ENCODE measurements at regions not wholly inside any gene's neighbourhood (a gene's known extent, or its start where the extent isn't known, plus 50 kb on each side); places are given as distances from the start of the nearest gene placed in this dataset.

- Histone ChIP-seq H3K4me1 (no peaks in the 10 kb centered on the region), H3K9me3 (no peaks in the 10 kb centered on the region), H3K36me3 (replicated peaks in 1 of 2; ENCODE audit: insufficient read depth in 1 of 2, low read depth in 2 of 2) (no peaks in the 10 kb centered on the region), H3K27me3 (no peaks in the 10 kb centered on the region), H3K27ac (no peak overlapping the region), H3K4me3 (no peak overlapping the region)
- TF ChIP-seq POLR2A (IDR thresholded peaks at IDR 0.05) (no peak), CTCF (IDR thresholded peaks at IDR 0.05) (no peak)
- no peak for ATAC-seq
- intact Hi-C loops (cut with DNase I) = no loop called here
- DNase-seq = no peak
These were observed 335.7 kb upstream of the RPS23 start for GRCh38 chr5:82613891-82614290.

- Histone ChIP-seq H3K27ac (no peak overlapping the region), H3K4me1 (no peaks in the 10 kb centered on the region), H3K27me3 (no peaks in the 10 kb centered on the region), H3K36me3 (replicated peaks in 1 of 2; ENCODE audit: insufficient read depth in 1 of 2, low read depth in 2 of 2) (no peaks in the 10 kb centered on the region), H3K9me3 (no peaks in the 10 kb centered on the region), H3K4me3 (no peak overlapping the region)
- intact Hi-C loops (cut with DNase I) = no loop called here
- WGBS, 2 donors = 61 to 72% methylated on average over 3 of the region's 3 CpGs
- DNase-seq (no peak), ATAC-seq (no peak)
- no peak for TF ChIP-seq POLR2A (IDR thresholded peaks at IDR 0.05)
- no peak for TF ChIP-seq CTCF (IDR thresholded peaks at IDR 0.05)
These were observed 332.5 kb upstream of the RPS23 start for GRCh38 chr5:82610686-82611085.

GRCh38 chr5:82605441-82605973 lies 327.4 kb upstream of the RPS23 start:
- Histone ChIP-seq H3K9me3 (no peaks in the 10 kb centered on the region), H3K27ac (no peak overlapping the region), H3K4me1 (no peaks in the 10 kb centered on the region), H3K4me3 (no peak overlapping the region), H3K27me3 (no peaks in the 10 kb centered on the region), H3K36me3 (replicated peaks in 1 of 2; ENCODE audit: insufficient read depth in 1 of 2, low read depth in 2 of 2) (no peaks in the 10 kb centered on the region)
- DNase-seq = no peak
- TF ChIP-seq POLR2A (IDR thresholded peaks at IDR 0.05) = no peak
- no peak for TF ChIP-seq CTCF (IDR thresholded peaks at IDR 0.05)
- intact Hi-C loops (cut with DNase I) = no loop called here
- no peak for ATAC-seq
- 83 to 100% methylated on average over 1 to 2 of the region's 2 CpGs for WGBS, 2 donors

GRCh38 chr5:82603033-82603987 lies 325.2 kb upstream of the RPS23 start:
- no peaks in the 10 kb centered on the region for H3K9me3 ChIP-seq
- H3K4me3 ChIP-seq = no peak overlapping the region
- WGBS, 2 donors = 70 to 71% methylated on average over 8 of the region's 8 CpGs
- no peak for TF ChIP-seq CTCF (IDR thresholded peaks at IDR 0.05)
- no peak for TF ChIP-seq POLR2A (IDR thresholded peaks at IDR 0.05)
- no peak overlapping the region for H3K27ac ChIP-seq
- H3K4me1 ChIP-seq = no peaks in the 10 kb centered on the region
- no peaks in the 10 kb centered on the region for H3K27me3 ChIP-seq
- intact Hi-C loops (cut with DNase I) = no loop called here
- DNase-seq = no peak
- H3K36me3 ChIP-seq (replicated peaks in 1 of 2; ENCODE audit: insufficient read depth in 1 of 2, low read depth in 2 of 2) = no peaks in the 10 kb centered on the region
- ATAC-seq = no peak

Measured in body of pancreas (tissue), 4 donors.